Pons (tissue), 1 donor: ENCODE measurements at regions not wholly inside any gene's neighbourhood (a gene's known extent, or its start where the extent isn't known, plus 50 kb on each side); places are given as distances from the start of the nearest gene placed in this dataset.
"Not testable (repeated sequence)": the region's sequence is repeated elsewhere in the genome, so short reads cannot be mapped to it uniquely, and the experiment has no call there.

Experiments
- DNase-seq: peaks from one replicate; pipeline ENCODE4 v3.0.0-alpha.2; 2016; ENCODE audit warnings: low spot score

- DNase-seq, result no peak
These were observed 246.4 kb upstream of the MKLN1 start for GRCh38 chr7:131081308-131081707.

GRCh38 chr7:131083781-131084180, 243.9 kb upstream of the MKLN1 start:
- DNase-seq, result no peak

- not testable (repeated sequence) for DNase-seq
These were observed 243.3 kb upstream of the MKLN1 start for GRCh38 chr7:131084336-131084735.

GRCh38 chr7:131087756-131088658, 239.7 kb upstream of the MKLN1 start:
- no peak for DNase-seq

- DNase-seq, result no peak
These were observed 237.5 kb upstream of the MKLN1 start for GRCh38 chr7:131090188-131090587.

- DNase-seq, result no peak
These were observed 236.6 kb upstream of the MKLN1 start for GRCh38 chr7:131090886-131091692.

- DNase-seq, result no peak
These were observed 233.0 kb upstream of the MKLN1 start for GRCh38 chr7:131094685-131095084.

- DNase-seq, result no peak
These were observed 232.3 kb upstream of the MKLN1 start for GRCh38 chr7:131095346-131095745.

- DNase-seq, result peak; percentile 61
These were observed 231.3 kb upstream of the MKLN1 start for GRCh38 chr7:131096267-131096927.

- DNase-seq, result no peak
These were observed 229.9 kb upstream of the MKLN1 start for GRCh38 chr7:131097662-131098376.

GRCh38 chr7:131098527-131098926, 229.1 kb upstream of the MKLN1 start:
- no peak for DNase-seq

GRCh38 chr7:131100357-131101054, 227.2 kb upstream of the MKLN1 start:
- no peak for DNase-seq

GRCh38 chr7:131103997-131104396, 223.7 kb upstream of the MKLN1 start:
- DNase-seq, result no peak

- no peak for DNase-seq
These were observed 222.9 kb upstream of the MKLN1 start for GRCh38 chr7:131104596-131105293.

- DNase-seq, result peak; percentile 47
These were observed 222.3 kb upstream of the MKLN1 start for GRCh38 chr7:131105294-131105798.

- peak; percentile 67 for DNase-seq
These were observed 221.6 kb upstream of the MKLN1 start for GRCh38 chr7:131105799-131106680.

- DNase-seq, result peak; percentile 62
These were observed 220.9 kb upstream of the MKLN1 start for GRCh38 chr7:131106681-131107336.

GRCh38 chr7:131107337-131108211, 220.1 kb upstream of the MKLN1 start:
- peak; percentile 97 for DNase-seq
